ENCODE measurements at regions not wholly inside any gene's neighbourhood (a gene's known extent, or its start where the extent isn't known, plus 50 kb on each side); places are given as distances from the start of the nearest gene placed in this dataset.

- no peaks in the 10 kb centered on the region for H3K27me3 ChIP-seq (ENCODE audit: insufficient read depth, low read length)
- H3K36me3 ChIP-seq (ENCODE audit: control insufficient read depth in 1 of 2, insufficient read depth in 2 of 2, low read length in 2 of 2) = no peaks in the 10 kb centered on the region
- RAD21 ChIA-PET (ENCODE audit: low non-redundant PET in 1 of 2, low total read pairs in 2 of 2, uncharacterized antibody in 2 of 2, unreplicated experiment in 2 of 2) = no interaction called here
- H4K20me1 ChIP-seq (ENCODE audit: insufficient read depth) = no peaks in the 10 kb centered on the region
- no peak overlapping the region for H3K9ac ChIP-seq (ENCODE audit: low read length)
- CTCF ChIA-PET = no interaction called here
- DNase-seq (ENCODE audit: low read depth, low spot score) (no peak), ATAC-seq (no peak)
- no TSS peak for BruUV-seq (replicated peaks)
- H3K4me1 ChIP-seq (ENCODE audit: control insufficient read depth in 1 of 2, insufficient read depth in 2 of 2, low read length in 2 of 2) = no peaks in the 10 kb centered on the region
- no peaks in the 10 kb centered on the region for H3K79me2 ChIP-seq (ENCODE audit: insufficient read depth, low read length)
- no peak overlapping the region for H2AFZ ChIP-seq (ENCODE audit: low read depth, low read length, poor library complexity, severe bottlenecking)
- H3K4me3 ChIP-seq (replicated peaks in 1 of 2; ENCODE audit: low read depth in 1 of 2, low read length in 2 of 2) = no peak overlapping the region
- TF ChIP-seq FOSL1 (IDR thresholded peaks at IDR 0.05; ENCODE audit: low read depth) = no peak
- intact Hi-C loops (cut with micrococcal nuclease) = no loop called here
- no peak overlapping the region for H3K27ac ChIP-seq (ENCODE audit: low read depth, low read length)
- no peak overlapping the region for H3K4me2 ChIP-seq (ENCODE audit: low read length)
- POLR2A ChIA-PET = no interaction called here
- peaks cover 10 to 16% of the 10 kb centered on the region in 2 experiments; a peak in 3 of 4 replicates for H3K9me3 ChIP-seq (ENCODE audit: control insufficient read depth in 1 of 2, insufficient read depth in 1 of 2, low read depth in 1 of 2, low read length in 2 of 2)
- H3K9me2 ChIP-seq (ENCODE audit: insufficient read depth) = no peaks in the 10 kb centered on the region
Observed at GRCh38 chr21:22297575-22297974, 1299.4 kb downstream of the NCAM2 start.

DNA sequence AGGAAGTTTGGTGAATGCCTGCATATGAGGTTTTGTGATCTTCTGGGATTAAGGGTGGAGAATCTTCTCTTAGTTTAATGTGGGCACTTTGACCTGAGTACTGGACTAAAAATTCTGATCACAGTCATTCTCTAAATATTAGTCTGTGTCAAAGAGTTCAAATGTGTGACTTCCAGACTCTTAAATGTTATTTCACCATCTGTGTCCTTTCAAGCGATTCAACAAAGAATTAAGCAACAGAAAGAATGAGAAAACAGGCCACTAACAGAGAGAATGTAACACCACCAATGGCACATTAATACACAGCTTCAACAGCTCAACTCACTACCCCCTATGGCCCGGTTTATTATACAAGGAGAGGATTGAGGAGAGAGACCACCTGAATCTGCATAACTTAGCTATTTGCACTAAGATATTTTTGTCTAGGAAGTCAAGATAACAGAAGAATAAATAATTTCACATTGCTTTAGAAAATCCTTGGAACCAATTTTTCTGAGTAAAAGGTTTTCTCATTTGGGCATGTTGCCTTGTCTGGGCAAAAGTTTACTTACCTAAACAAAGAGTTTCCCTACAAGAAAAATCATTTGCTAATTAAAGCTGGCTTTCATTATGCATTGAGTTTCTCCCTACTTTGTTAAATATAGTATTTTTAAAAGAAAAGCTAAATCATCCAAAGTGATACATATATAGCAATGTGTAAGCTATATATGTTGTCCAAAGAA is 1313.7 kb downstream of the NCAM2 start:
- peaks cover 15 to 21% of the 10 kb centered on the region in 2 experiments; a peak in 2 of 4 replicates for H3K9me3 ChIP-seq (ENCODE audit: control insufficient read depth in 1 of 2, insufficient read depth in 1 of 2, low read depth in 1 of 2, low read length in 2 of 2)
- POLR2A ChIA-PET = no interaction called here

More for the DNA sequence above, 1313.7 kb downstream of the NCAM2 start:
- Histone ChIP-seq H3K4me1 (ENCODE audit: control insufficient read depth in 1 of 2, insufficient read depth in 2 of 2, low read length in 2 of 2) (no peaks in the 10 kb centered on the region), H3K4me3 (replicated peaks in 1 of 2; ENCODE audit: low read depth in 1 of 2, low read length in 2 of 2) (no peak overlapping the region), H3K4me2 (ENCODE audit: low read length) (no peak overlapping the region), H4K20me1 (ENCODE audit: insufficient read depth) (no peaks in the 10 kb centered on the region), H3K9me2 (ENCODE audit: insufficient read depth) (no peaks in the 10 kb centered on the region), H3K79me2 (ENCODE audit: insufficient read depth, low read length) (no peaks in the 10 kb centered on the region), H3K36me3 (ENCODE audit: control insufficient read depth in 1 of 2, insufficient read depth in 2 of 2, low read length in 2 of 2) (no peaks in the 10 kb centered on the region), H3K27me3 (ENCODE audit: insufficient read depth, low read length) (no peaks in the 10 kb centered on the region), H3K9ac (ENCODE audit: low read length) (no peak overlapping the region), H2AFZ (ENCODE audit: low read depth, low read length, poor library complexity, severe bottlenecking) (no peak overlapping the region), H3K27ac (ENCODE audit: low read depth, low read length) (no peak overlapping the region)
- intact Hi-C loops (cut with micrococcal nuclease) = no loop called here
- TF ChIP-seq FOSL1 (IDR thresholded peaks at IDR 0.05; ENCODE audit: low read depth) (no peak), SP1 (IDR thresholded peaks at IDR 0.05; ENCODE audit: low read depth) (no peak), ZFX (IDR thresholded peaks at IDR 0.05) (no peak), EGR1 (IDR thresholded peaks at IDR 0.05; ENCODE audit: low read depth) (no peak)
- no TSS peak for BruUV-seq (replicated peaks)
- CTCF ChIA-PET = no interaction called here
- DNase-seq (ENCODE audit: low read depth, low spot score) (no peak), ATAC-seq (no peak)
- RAD21 ChIA-PET (ENCODE audit: low non-redundant PET in 1 of 2, low total read pairs in 2 of 2, uncharacterized antibody in 2 of 2, unreplicated experiment in 2 of 2) = no interaction called here

Data from HCT116 (cell line).